Suprapubic skin (tissue), 4 donors: ENCODE measurements at regions not wholly inside any gene's neighbourhood (a gene's known extent, or its start where the extent isn't known, plus 50 kb on each side); places are given as distances from the start of the nearest gene placed in this dataset.

Experiments
- CTCF ChIP-seq, 2 donors: fragments of 200-600 bp in 1 of 2; fragments of 450-650 bp in 1 of 2; sonication (generic) in 1 of 2; IDR thresholded peaks; one replicate each; pipeline ENCODE4 v1.5.1; 2016 to 2019; ENCODE audit warnings: antibody characterized with exemption in 2 of 2, mild to moderate bottlenecking in 1 of 2, moderate library complexity in 1 of 2
- EP300 ChIP-seq: sonication (generic); formaldehyde crosslinking; IDR thresholded peaks from one replicate; pipeline ENCODE4 v1.6.1; 2017; ENCODE audit warnings: antibody characterized with exemption
- POLR2A ChIP-seq, 2 donors: fragments of 450-650 bp; IDR thresholded peaks; one replicate each; pipeline ENCODE4 v1.6.1; 2017; ENCODE audit warnings: antibody characterized with exemption in 2 of 2, mild to moderate bottlenecking in 2 of 2, moderate library complexity in 2 of 2
- POLR2AphosphoS5 ChIP-seq, 3 donors: sonication (generic); formaldehyde crosslinking; IDR thresholded peaks; one replicate each; pipeline ENCODE4 v1.6.1; 2017; ENCODE audit warnings: antibody characterized with exemption in 3 of 3

GRCh38 chr10:33862536-33863105 is 528.2 kb upstream of the NRP1 start:
- TF ChIP-seq CTCF (IDR thresholded peaks at IDR 0.05) (no peak), POLR2AphosphoS5 (IDR thresholded peaks at IDR 0.05) (no peak), POLR2A (IDR thresholded peaks at IDR 0.05) (no peak), EP300 (no peak)
